Hematopoietic multipotent progenitor cell treated with erythropoietin and hydrocortisone succinate and interleukin-3 and kit ligand, for 4 days (in vitro differentiated cells): ENCODE measurements at regions not wholly inside any gene's neighbourhood (a gene's known extent, or its start where the extent isn't known, plus 50 kb on each side); places are given as distances from the start of the nearest gene placed in this dataset.

ENCODE experiments used
- DNase-seq: peaks from one replicate; pipeline ENCODE4 v3.0.0-alpha.2; 2015

- DNase-seq: no peak
Observed at GRCh38 chr12:132407451-132407961, 78.1 kb upstream of the GALNT9 start.

- no peak for DNase-seq
Observed at GRCh38 chr12:132406493-132407450, 77.4 kb upstream of the GALNT9 start.

- DNase-seq: no peak
Observed at GRCh38 chr12:132405742-132406251, 76.4 kb upstream of the GALNT9 start.

GRCh38 chr12:132404951-132405741 is 75.8 kb upstream of the GALNT9 start:
- no peak for DNase-seq

- no peak for DNase-seq
Observed at GRCh38 chr12:132404435-132404855, 75.1 kb upstream of the GALNT9 start.

- DNase-seq: no peak
Observed at GRCh38 chr12:132403636-132404434, 74.4 kb upstream of the GALNT9 start.

- no peak for DNase-seq
Observed at GRCh38 chr12:132402831-132403416, 73.5 kb upstream of the GALNT9 start.

GRCh38 chr12:132401982-132402381 is 72.6 kb upstream of the GALNT9 start:
- no peak for DNase-seq

- no peak for DNase-seq
Observed at GRCh38 chr12:132400011-132400641, 70.7 kb upstream of the GALNT9 start.

- no peak for DNase-seq
Observed at GRCh38 chr12:132399092-132400010, 70.0 kb upstream of the GALNT9 start.

- no peak for DNase-seq
Observed at GRCh38 chr12:132398386-132398991, 69.1 kb upstream of the GALNT9 start.

GRCh38 chr12:132397934-132398385 is 68.6 kb upstream of the GALNT9 start:
- DNase-seq: no peak

- DNase-seq: no peak
Observed at GRCh38 chr12:132397152-132397933, 68.0 kb upstream of the GALNT9 start.

GRCh38 chr12:132396657-132397056 is 67.3 kb upstream of the GALNT9 start:
- DNase-seq: no peak

- DNase-seq: no peak
Observed at GRCh38 chr12:132395908-132396305, 66.5 kb upstream of the GALNT9 start.

GRCh38 chr12:132395192-132395907 is 66.0 kb upstream of the GALNT9 start:
- no peak for DNase-seq

GRCh38 chr12:132393991-132394949 is 64.9 kb upstream of the GALNT9 start:
- no peak for DNase-seq
